PC-3 (cell line): ENCODE measurements at regions not wholly inside any gene's neighbourhood (a gene's known extent, or its start where the extent isn't known, plus 50 kb on each side); places are given as distances from the start of the nearest gene placed in this dataset.

Experiments
- EZH2 ChIP-seq: fragments of 300-600 bp; sonication (generic); IDR thresholded peaks from one replicate; pipeline ENCODE4 v1.6.1; 2017; ENCODE audit warnings: antibody characterized with exemption, mild to moderate bottlenecking, low read length; ENCODE audit not compliant: unreplicated experiment
- TF ChIP-seq, protein P1 (sequence below): fragments of 300-600 bp; sonication (generic); conservative IDR thresholded peaks from 2 replicates; pipeline ENCODE4 v1.5.1; 2017; ENCODE audit warnings: antibody characterized with exemption, low read depth, mild to moderate bottlenecking, low read length

DNA sequence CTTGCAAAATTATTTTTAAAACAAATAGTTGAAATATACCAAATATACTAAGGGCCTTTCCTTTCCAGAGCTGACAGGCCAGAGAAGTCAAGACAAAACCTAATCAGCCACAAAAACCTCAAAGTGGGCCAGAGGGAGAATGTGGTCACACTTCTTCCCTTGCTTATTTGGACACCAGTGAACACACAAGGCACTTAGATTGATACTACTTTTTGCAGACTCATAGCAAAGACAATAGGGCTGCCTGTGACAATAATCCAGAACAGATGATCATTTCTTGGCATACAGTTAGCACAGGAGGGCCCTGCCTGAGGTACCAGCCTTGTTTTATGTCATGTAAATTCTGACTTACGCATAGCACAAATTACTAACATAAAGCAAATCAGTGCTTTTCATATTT, 215.7 kb upstream of the NEIL3 start:
- TF ChIP-seq, protein P1, sequence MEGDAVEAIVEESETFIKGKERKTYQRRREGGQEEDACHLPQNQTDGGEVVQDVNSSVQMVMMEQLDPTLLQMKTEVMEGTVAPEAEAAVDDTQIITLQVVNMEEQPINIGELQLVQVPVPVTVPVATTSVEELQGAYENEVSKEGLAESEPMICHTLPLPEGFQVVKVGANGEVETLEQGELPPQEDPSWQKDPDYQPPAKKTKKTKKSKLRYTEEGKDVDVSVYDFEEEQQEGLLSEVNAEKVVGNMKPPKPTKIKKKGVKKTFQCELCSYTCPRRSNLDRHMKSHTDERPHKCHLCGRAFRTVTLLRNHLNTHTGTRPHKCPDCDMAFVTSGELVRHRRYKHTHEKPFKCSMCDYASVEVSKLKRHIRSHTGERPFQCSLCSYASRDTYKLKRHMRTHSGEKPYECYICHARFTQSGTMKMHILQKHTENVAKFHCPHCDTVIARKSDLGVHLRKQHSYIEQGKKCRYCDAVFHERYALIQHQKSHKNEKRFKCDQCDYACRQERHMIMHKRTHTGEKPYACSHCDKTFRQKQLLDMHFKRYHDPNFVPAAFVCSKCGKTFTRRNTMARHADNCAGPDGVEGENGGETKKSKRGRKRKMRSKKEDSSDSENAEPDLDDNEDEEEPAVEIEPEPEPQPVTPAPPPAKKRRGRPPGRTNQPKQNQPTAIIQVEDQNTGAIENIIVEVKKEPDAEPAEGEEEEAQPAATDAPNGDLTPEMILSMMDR = no peak
- TF ChIP-seq EZH2 = no peak
